Naive thymus-derived CD4-positive, alpha-beta T cell (primary cell): ENCODE measurements at regions not wholly inside any gene's neighbourhood (a gene's known extent, or its start where the extent isn't known, plus 50 kb on each side); places are given as distances from the start of the nearest gene placed in this dataset.

Experiments used
- ATAC-seq: fragments of 150-1000 bp; cut with Tn5 transposase; 2 replicates; pipeline ENCODE4 v1.10.0; 2021; ENCODE audit warnings: mild to moderate bottlenecking, moderate library complexity
- CTCF ChIA-PET: fragments of 350-600 bp; sonication (Branson Sonifier 250); formaldehyde crosslinking; loops from one replicate; lab custom pipeline; 2021; ENCODE audit warnings: antibody characterized with exemption; lab: Charles Lee
- POLR2A ChIA-PET: fragments of 350-600 bp; sonication (Branson Sonifier 250); formaldehyde crosslinking; loops from one replicate; lab custom pipeline; 2021; ENCODE audit warnings: antibody characterized with exemption, inconsistent platforms; lab: Charles Lee
- DNase-seq, 9 donors: peaks; one replicate each; pipeline versions ENCODE4 v3.0.0 to v3.0.0-alpha.2; 2020 to 2022; ENCODE audit warnings: mixed read lengths in 1 of 9
- H3K27ac ChIP-seq: one replicate; pipeline ENCODE4 v1.7.0; 2013; ENCODE audit warnings: mild to moderate bottlenecking, low read depth, low read length, moderate library complexity
- H3K27me3 ChIP-seq, 2 donors: one replicate each; pipeline ENCODE4 v1.7.0; 2013; ENCODE audit warnings: low read length in 2 of 2, mild to moderate bottlenecking in 2 of 2, moderate library complexity in 2 of 2; ENCODE audit not compliant: control insufficient read depth in 2 of 2, insufficient read depth in 2 of 2
- H3K36me3 ChIP-seq, 3 experiments: 1 replicate in 2 of 3; 2 replicates in 1 of 3; pipeline ENCODE4 v1.7.0; 2013; ENCODE audit warnings: low read length in 3 of 3, mild to moderate bottlenecking in 3 of 3, moderate library complexity in 1 of 3; ENCODE audit not compliant: insufficient read depth in 3 of 3, control insufficient read depth in 2 of 3
- H3K4me1 ChIP-seq, 2 donors: one replicate each; pipeline ENCODE4 v1.7.0; 2013; ENCODE audit warnings: low read length in 2 of 2, mild to moderate bottlenecking in 2 of 2, moderate library complexity in 1 of 2; ENCODE audit not compliant: control insufficient read depth in 2 of 2, insufficient read depth in 2 of 2
- H3K4me3 ChIP-seq: 2 replicates; pipeline ENCODE4 v1.7.0; 2013; ENCODE audit warnings: mild to moderate bottlenecking, low read length
- H3K9me3 ChIP-seq, 3 experiments: 1 replicate in 2 of 3; 2 replicates in 1 of 3; pipeline ENCODE4 v1.7.0; 2013; ENCODE audit warnings: low read length in 3 of 3; ENCODE audit not compliant: control insufficient read depth in 2 of 3
- H3K27ac Mint-ChIP-seq, 9 donors: one replicate each; pipeline ENCODE4 v1.8.0; 2020 to 2022; ENCODE audit warnings: mixed read lengths in 9 of 9, mild to moderate bottlenecking in 8 of 9, moderate library complexity in 5 of 9, inconsistent platforms in 2 of 9
- H3K27me3 Mint-ChIP-seq, 5 donors: one replicate each; pipeline ENCODE4 v1.8.0; 2021 to 2022; ENCODE audit warnings: mixed read lengths in 5 of 5, mild to moderate bottlenecking in 1 of 5
- H3K36me3 Mint-ChIP-seq, 5 donors: one replicate each; pipeline ENCODE4 v1.8.0; 2020 to 2022; ENCODE audit warnings: mixed read lengths in 5 of 5, mild to moderate bottlenecking in 3 of 5, inconsistent platforms in 1 of 5
- H3K4me1 Mint-ChIP-seq, 7 donors: one replicate each; pipeline ENCODE4 v1.8.0; 2020 to 2022; ENCODE audit warnings: mixed read lengths in 7 of 7, mild to moderate bottlenecking in 3 of 7, inconsistent platforms in 1 of 7
- H3K4me3 Mint-ChIP-seq, 10 donors: one replicate each; pipeline ENCODE4 v1.8.0; 2020 to 2022; ENCODE audit warnings: mild to moderate bottlenecking in 10 of 10, mixed read lengths in 10 of 10, moderate library complexity in 6 of 10, inconsistent platforms in 2 of 10
- H3K9me3 Mint-ChIP-seq, 11 donors: one replicate each; pipeline ENCODE4 v1.8.0; 2020 to 2022; ENCODE audit warnings: mixed read lengths in 11 of 11, mild to moderate bottlenecking in 4 of 11, inconsistent platforms in 1 of 11, moderate library complexity in 1 of 11
- intact Hi-C, 2 donors: fragments of 100-400 bp; cut with micrococcal nuclease; formaldehyde crosslinking; loops; one replicate each; pipeline ENCODE4 v1.15.1; 2023

DNA sequence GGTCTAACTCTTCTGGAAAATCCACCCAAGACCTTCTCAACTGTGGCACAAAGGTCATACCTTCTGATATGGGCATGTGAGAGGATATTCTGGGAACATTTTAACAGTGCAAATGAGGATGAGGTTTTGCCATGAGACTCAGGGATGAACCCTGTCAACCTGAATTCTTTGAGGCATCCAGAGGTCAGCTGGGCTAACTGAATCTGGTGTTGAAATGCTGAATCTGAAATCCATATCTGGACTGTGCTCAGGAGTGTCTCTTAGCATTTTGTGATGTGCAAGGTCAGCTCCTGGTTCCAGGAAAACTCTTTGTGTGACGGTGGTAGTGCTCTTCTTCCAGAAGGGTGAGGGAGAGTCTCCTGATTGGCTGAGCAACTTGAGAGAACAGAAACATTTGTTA, 276.0 kb upstream of the SALL1 start:
- Histone ChIP-seq H3K27me3 (no peaks in the 10 kb centered on the region), H3K9me3 (no peaks in the 10 kb centered on the region), H3K36me3 (no peaks in the 10 kb centered on the region), H3K4me1 (no peaks in the 10 kb centered on the region), H3K27ac (no peak overlapping the region), H3K4me3 (no peak overlapping the region)
- ATAC-seq (no peak), DNase-seq (no peak)
- ChIA-PET CTCF (no interaction called here), POLR2A (no interaction called here)
- Mint-ChIP-seq H3K4me1 (no peaks in the 10 kb centered on the region), H3K4me3 (no peak overlapping the region), H3K9me3 (peaks cover 3 to 44% (median 15%) of the 10 kb centered on the region in 11 donors), H3K36me3 (peaks cover 0 to 4% (median 0%) of the 10 kb centered on the region in 5 donors), H3K27ac (no peak overlapping the region), H3K27me3 (peaks cover 0 to 4% (median 0%) of the 10 kb centered on the region in 5 donors)
- intact Hi-C loops, result no loop called here

DNA sequence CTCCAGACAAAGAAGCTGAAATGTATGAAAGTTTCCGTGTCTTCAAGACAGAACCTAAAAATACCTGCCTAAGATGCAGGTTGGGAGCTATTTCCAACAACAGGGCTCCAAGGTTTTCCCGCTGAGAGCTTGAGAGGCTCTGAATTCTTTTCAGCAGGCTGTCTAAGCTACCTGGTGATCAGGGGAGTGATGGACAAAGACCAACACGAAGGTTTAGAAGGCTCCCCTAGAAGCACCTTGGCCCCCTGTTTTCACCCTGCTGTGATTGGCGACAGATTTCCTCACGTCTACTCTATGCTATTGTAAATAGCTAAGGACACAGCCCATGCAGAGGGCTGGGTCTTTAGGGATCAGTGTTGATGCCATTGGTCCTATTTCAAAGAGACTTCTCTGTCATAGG, 275.2 kb upstream of the SALL1 start:
- Mint-ChIP-seq H3K9me3 (peaks cover 3 to 38% (median 12%) of the 10 kb centered on the region in 11 donors), H3K27ac (no peak overlapping the region), H3K4me1 (no peaks in the 10 kb centered on the region), H3K4me3 (no peak overlapping the region), H3K27me3 (peaks cover 0 to 4% (median 0%) of the 10 kb centered on the region in 5 donors), H3K36me3 (peaks cover 0 to 4% (median 0%) of the 10 kb centered on the region in 5 donors)
- ATAC-seq (no peak), DNase-seq (no peak)
- intact Hi-C loops, result no loop called here
- H3K27me3 ChIP-seq, result no peaks in the 10 kb centered on the region
- no peaks in the 10 kb centered on the region for H3K9me3 ChIP-seq
- no peaks in the 10 kb centered on the region for H3K36me3 ChIP-seq
- POLR2A ChIA-PET, result no interaction called here
- no peaks in the 10 kb centered on the region for H3K4me1 ChIP-seq
- H3K27ac ChIP-seq, result no peak overlapping the region
- CTCF ChIA-PET, result no interaction called here
- no peak overlapping the region for H3K4me3 ChIP-seq

DNA sequence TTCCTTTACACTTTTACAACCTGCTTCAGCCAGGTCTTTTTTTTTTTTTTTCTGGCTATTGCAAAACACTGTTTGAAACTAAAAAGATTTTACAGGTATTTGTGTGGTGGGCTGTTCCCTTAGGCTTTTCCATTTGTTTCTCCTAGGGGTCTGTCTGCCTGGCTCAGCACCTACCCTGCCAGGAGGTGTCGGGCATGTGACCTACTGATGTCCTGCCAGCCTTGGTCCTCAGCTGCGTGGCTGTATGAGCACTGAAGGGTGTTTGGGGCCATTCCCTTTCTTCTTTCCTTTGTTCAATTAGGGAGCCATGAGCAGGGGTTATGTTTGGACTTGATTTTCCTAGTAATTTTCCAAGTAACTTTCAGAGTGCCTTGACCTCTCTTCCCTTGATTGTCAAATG, 269.2 kb upstream of the SALL1 start:
- H3K36me3 Mint-ChIP-seq, result no peaks in the 10 kb centered on the region
- H3K4me1 Mint-ChIP-seq, result no peaks in the 10 kb centered on the region
- Histone ChIP-seq H3K27me3 (no peaks in the 10 kb centered on the region), H3K9me3 (no peaks in the 10 kb centered on the region), H3K27ac (no peak overlapping the region), H3K36me3 (no peaks in the 10 kb centered on the region), H3K4me1 (no peaks in the 10 kb centered on the region), H3K4me3 (no peak overlapping the region)
- intact Hi-C loops, result no loop called here
- no peak for ATAC-seq
- CTCF ChIA-PET, result no interaction called here
- no peaks in the 10 kb centered on the region for H3K27me3 Mint-ChIP-seq
- POLR2A ChIA-PET, result interaction anchor here (0.7 kb wide), 1 partner anchor 11 kb away, joined by 3 read pairs; no protein-coding TSS in a partner anchor
- no peak for DNase-seq
- peaks cover 0 to 13% (median 6%) of the 10 kb centered on the region in 11 donors for H3K9me3 Mint-ChIP-seq
- no peak overlapping the region for H3K4me3 Mint-ChIP-seq
- H3K27ac Mint-ChIP-seq, result no peak overlapping the region

DNA sequence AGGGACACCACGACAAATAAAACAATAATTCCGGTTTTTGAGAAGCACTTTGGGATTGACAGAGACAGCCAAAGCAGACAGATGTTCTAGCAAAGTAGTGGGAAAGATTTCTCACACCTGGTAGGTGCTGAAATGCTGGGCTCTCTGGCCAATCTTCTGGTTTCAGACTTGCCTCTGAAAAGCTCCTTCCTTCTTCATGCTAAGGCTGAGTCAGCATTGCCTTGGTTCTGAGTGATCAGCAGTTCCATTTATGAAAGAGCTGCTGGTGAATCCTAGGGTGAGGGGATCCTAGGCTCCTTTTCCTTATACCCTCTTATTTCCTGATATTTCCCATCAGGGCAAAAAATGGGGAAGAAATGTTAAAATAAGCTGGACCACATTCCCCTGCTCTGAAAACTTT, 268.7 kb upstream of the SALL1 start:
- intact Hi-C loops, result no loop called here
- no peaks in the 10 kb centered on the region for H3K4me1 ChIP-seq
- H3K27me3 ChIP-seq, result no peaks in the 10 kb centered on the region
- H3K36me3 Mint-ChIP-seq, result no peaks in the 10 kb centered on the region
- H3K4me3 ChIP-seq, result no peak overlapping the region
- ATAC-seq, result no peak
- ChIA-PET POLR2A (interaction anchor here (0.7 kb wide), 1 partner anchor 10 kb away, joined by 3 read pairs; no protein-coding TSS in a partner anchor), CTCF (no interaction called here)
- no peak for DNase-seq
- H3K27me3 Mint-ChIP-seq, result no peaks in the 10 kb centered on the region
- H3K27ac Mint-ChIP-seq, result no peak overlapping the region
- no peaks in the 10 kb centered on the region for H3K36me3 ChIP-seq
- peaks cover 0 to 13% (median 6%) of the 10 kb centered on the region in 11 donors for H3K9me3 Mint-ChIP-seq
- no peaks in the 10 kb centered on the region for H3K9me3 ChIP-seq
- no peak overlapping the region for H3K27ac ChIP-seq
- H3K4me1 Mint-ChIP-seq, result no peaks in the 10 kb centered on the region
- no peak overlapping the region for H3K4me3 Mint-ChIP-seq

DNA sequence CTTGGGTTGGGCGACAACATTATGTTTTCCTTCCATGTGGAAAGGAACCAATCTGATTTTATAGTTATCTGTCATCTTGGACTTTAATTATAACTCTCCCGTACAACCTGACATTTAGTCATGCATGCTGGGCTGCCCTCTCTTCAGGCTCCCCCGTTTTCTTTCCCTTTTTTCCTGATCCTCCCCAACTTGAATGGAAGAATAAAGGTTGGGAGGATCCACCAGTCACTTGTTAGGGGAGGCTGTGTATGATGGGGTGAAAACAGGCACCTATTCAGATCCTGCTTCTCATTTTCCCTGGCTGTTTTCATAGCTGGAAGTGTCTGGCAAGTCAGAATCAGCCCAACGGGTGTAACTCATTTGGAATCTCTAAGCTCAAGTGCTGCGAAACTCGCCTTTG, 267.2 kb upstream of the SALL1 start:
- Mint-ChIP-seq H3K4me1 (no peaks in the 10 kb centered on the region), H3K27ac (no peak overlapping the region), H3K36me3 (no peaks in the 10 kb centered on the region), H3K27me3 (no peaks in the 10 kb centered on the region), H3K4me3 (no peak overlapping the region), H3K9me3 (peaks cover 0 to 13% (median 6%) of the 10 kb centered on the region in 11 donors)
- POLR2A ChIA-PET, result no interaction called here
- intact Hi-C loops, result no loop called here
- no peaks in the 10 kb centered on the region for H3K9me3 ChIP-seq
- CTCF ChIA-PET, result no interaction called here
- H3K27me3 ChIP-seq, result no peaks in the 10 kb centered on the region
- no peak overlapping the region for H3K4me3 ChIP-seq
- no peaks in the 10 kb centered on the region for H3K36me3 ChIP-seq
- DNase-seq, result no peak
- H3K27ac ChIP-seq, result no peak overlapping the region
- ATAC-seq, result no peak
- no peaks in the 10 kb centered on the region for H3K4me1 ChIP-seq

DNA sequence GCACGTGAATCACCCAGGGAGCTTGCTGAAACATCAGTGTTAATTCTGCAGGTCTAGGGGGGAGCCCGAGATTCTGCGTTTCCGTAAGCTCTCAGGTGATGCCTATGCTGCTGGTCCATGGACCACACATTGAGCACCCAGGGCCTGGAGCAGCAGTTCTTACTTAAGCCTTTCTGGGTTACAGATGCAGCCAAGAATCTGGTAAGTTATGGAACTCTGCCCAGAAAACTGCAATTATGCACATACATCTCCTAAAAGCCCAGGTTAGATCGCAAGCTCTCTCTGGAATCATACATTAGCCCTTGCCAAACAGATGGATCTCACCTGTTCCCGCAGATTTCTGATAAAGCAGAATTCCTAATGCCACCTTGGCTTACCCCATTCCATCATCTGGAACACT, 265.9 kb upstream of the SALL1 start:
- Mint-ChIP-seq H3K9me3 (peaks cover 0 to 14% (median 4%) of the 10 kb centered on the region in 11 donors), H3K27me3 (no peaks in the 10 kb centered on the region), H3K27ac (no peak overlapping the region), H3K36me3 (no peaks in the 10 kb centered on the region), H3K4me1 (no peaks in the 10 kb centered on the region), H3K4me3 (no peak overlapping the region)
- no peaks in the 10 kb centered on the region for H3K36me3 ChIP-seq
- ChIA-PET CTCF (no interaction called here), POLR2A (no interaction called here)
- H3K9me3 ChIP-seq, result no peaks in the 10 kb centered on the region
- H3K4me1 ChIP-seq, result no peaks in the 10 kb centered on the region
- no peak overlapping the region for H3K27ac ChIP-seq
- intact Hi-C loops, result no loop called here
- no peak overlapping the region for H3K4me3 ChIP-seq
- ATAC-seq (no peak), DNase-seq (no peak)
- no peaks in the 10 kb centered on the region for H3K27me3 ChIP-seq

DNA sequence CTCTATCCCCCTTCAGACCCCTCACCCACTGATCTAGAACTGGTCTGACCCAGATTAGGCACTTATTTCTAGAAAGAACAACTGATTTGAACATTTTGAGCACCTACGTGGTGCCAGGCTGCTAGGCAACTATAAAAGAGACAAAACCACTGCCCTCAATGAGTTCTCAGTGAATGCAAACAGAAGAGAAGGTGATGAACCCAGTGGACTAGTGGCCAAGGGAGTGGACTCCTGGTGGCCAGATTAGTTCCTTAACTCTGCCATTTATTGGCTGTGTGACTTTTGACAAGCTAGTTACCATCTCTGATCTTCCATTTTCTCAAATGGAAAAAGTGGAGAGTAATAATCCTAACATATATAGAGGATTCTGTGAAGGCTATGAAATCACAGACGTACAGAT, 259.1 kb upstream of the SALL1 start:
- no peak for ATAC-seq
- DNase-seq, result no peak
- H3K27ac ChIP-seq, result no peak overlapping the region
- no peaks in the 10 kb centered on the region for H3K9me3 ChIP-seq
- Mint-ChIP-seq H3K27ac (no peak overlapping the region), H3K4me1 (no peaks in the 10 kb centered on the region), H3K27me3 (no peaks in the 10 kb centered on the region), H3K9me3 (peaks cover 0 to 19% (median 3%) of the 10 kb centered on the region in 11 donors), H3K4me3 (no peak overlapping the region), H3K36me3 (peaks cover 0 to 6% (median 0%) of the 10 kb centered on the region in 5 donors)
- no peaks in the 10 kb centered on the region for H3K27me3 ChIP-seq
- H3K4me3 ChIP-seq, result no peak overlapping the region
- ChIA-PET POLR2A (no interaction called here), CTCF (no interaction called here)
- H3K4me1 ChIP-seq, result no peaks in the 10 kb centered on the region
- H3K36me3 ChIP-seq, result no peaks in the 10 kb centered on the region
- intact Hi-C loops, result no loop called here
